GM10266 (cell line): ENCODE measurements at regions not wholly inside any gene's neighbourhood (a gene's known extent, or its start where the extent isn't known, plus 50 kb on each side); places are given as distances from the start of the nearest gene placed in this dataset.

Source experiments
- DNase-seq: peaks from one replicate; pipeline ENCODE4 v3.0.0; 2012; ENCODE audit errors: extremely low spot score
- CTCF ChIP-seq: IDR thresholded peaks from 2 replicates; pipeline ENCODE4 v1.5.1; 2012; ENCODE audit warnings: mild to moderate bottlenecking, low read depth; ENCODE audit not compliant: control insufficient read depth, insufficient read depth; ENCODE audit errors: missing control alignments

GRCh38 chr4:157664726-157665125, 444.2 kb downstream of the GRIA2 start:
- TF ChIP-seq CTCF = no peak
- DNase-seq = no peak

GRCh38 chr4:157655096-157655809, 434.7 kb downstream of the GRIA2 start:
- no peak for DNase-seq
- no peak for TF ChIP-seq CTCF

DNA sequence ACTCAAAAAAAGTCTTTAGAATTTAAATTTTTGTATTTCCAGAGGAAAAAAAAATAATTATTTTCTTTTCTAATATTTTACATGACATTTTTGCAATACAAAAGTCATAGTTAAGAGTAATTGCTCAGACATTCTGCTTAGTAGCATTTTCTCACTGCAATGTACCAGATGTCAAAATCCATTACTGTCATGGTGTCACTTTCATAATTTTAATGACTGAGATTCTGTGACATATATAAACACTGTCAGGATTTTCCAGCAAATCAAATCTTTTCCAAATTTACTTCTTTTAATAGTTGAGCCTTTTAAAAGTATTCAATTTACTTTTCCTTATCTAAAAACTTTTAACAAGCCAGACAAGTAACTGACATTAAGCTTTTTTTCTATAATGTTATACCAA, 422.7 kb downstream of the GRIA2 start:
- TF ChIP-seq CTCF = no peak
- DNase-seq = no peak

- DNase-seq = no peak
- TF ChIP-seq CTCF = no peak
These were observed 413.5 kb downstream of the GRIA2 start for GRCh38 chr4:157634057-157634456.

DNA sequence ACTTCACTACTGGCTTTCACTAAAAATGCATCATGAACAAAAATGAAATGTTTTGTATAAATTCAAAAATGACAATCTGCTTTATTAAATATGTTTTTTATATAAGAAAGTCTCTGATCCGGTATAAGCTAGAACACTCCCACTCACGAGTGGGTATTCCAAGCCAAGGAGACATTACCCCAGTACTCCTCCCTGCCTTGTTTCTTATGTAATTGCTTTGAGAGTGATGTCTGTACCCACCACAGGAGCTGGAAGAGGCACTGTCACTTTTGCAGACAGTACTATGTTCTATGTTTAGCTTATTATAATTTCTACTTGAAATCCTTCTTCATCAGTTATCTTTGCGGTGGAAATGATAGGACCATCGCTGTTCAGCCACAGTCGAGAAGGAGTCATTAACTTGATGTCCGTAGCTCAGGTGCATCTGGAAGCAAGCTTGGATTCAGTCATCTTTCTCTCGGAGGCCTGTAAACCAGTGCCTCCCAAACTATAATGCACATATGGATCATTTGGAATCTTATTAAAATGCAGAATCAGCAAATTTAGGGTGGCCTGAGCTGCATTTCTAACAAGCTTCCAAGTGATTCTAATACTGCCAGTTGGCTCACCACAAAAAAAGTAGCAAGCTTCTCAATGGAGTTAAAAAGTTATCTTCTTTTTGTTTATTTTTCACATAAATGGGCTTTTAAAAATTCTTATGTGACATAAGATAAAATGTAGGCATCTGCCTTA, 396.4 kb downstream of the GRIA2 start:
- TF ChIP-seq CTCF = no peak
- no peak for DNase-seq

- no peak for DNase-seq
These were observed 387.5 kb downstream of the GRIA2 start for GRCh38 chr4:157607996-157608395.

More at GRCh38 chr4:157607996-157608395, 387.5 kb downstream of the GRIA2 start:
- TF ChIP-seq CTCF = no peak
